ENCODE measurements at regions not wholly inside any gene's neighbourhood (a gene's known extent, or its start where the extent isn't known, plus 50 kb on each side); places are given as distances from the start of the nearest gene placed in this dataset.
"Not testable (repeated sequence)": the region's sequence is repeated elsewhere in the genome, so short reads cannot be mapped to it uniquely, and the experiment has no call there.

- DNase-seq, result no peak
Observed at GRCh38 chr3:63719796-63720445, 67.4 kb downstream of the SNTN start.

- not testable (repeated sequence) for DNase-seq
Observed at GRCh38 chr3:63720951-63721350, 68.5 kb downstream of the SNTN start.

GRCh38 chr3:63724987-63725386, 72.5 kb downstream of the SNTN start:
- peak in 22 of 56 donors; percentile 0 to 56 (median 9) for DNase-seq

GRCh38 chr3:63726656-63727055, 74.2 kb downstream of the SNTN start:
- no peak for DNase-seq

- DNase-seq, result no peak
Observed at GRCh38 chr3:63727233-63727632, 74.8 kb downstream of the SNTN start.

GRCh38 chr3:63731866-63732265, 79.4 kb downstream of the SNTN start:
- DNase-seq, result no peak

- not testable (repeated sequence) for DNase-seq
Observed at GRCh38 chr3:63733278-63733677, 80.8 kb downstream of the SNTN start.

- DNase-seq, result not testable (repeated sequence)
Observed at GRCh38 chr3:63734632-63735031, 82.2 kb downstream of the SNTN start.

GRCh38 chr3:63736757-63737156, 82.3 kb upstream of the C3orf49 start:
- not testable (repeated sequence) for DNase-seq

- DNase-seq, result not testable (repeated sequence)
Observed at GRCh38 chr3:63738577-63738976, 80.5 kb upstream of the C3orf49 start.

GRCh38 chr3:63739474-63739873, 79.6 kb upstream of the C3orf49 start:
- no peak for DNase-seq

- DNase-seq, result no peak
Observed at GRCh38 chr3:63740116-63740515, 79.0 kb upstream of the C3orf49 start.

- not testable (repeated sequence) for DNase-seq
Observed at GRCh38 chr3:63744693-63745092, 74.4 kb upstream of the C3orf49 start.

GRCh38 chr3:63745757-63746156, 73.3 kb upstream of the C3orf49 start:
- DNase-seq, result no peak

GRCh38 chr3:63746211-63746610, 72.9 kb upstream of the C3orf49 start:
- DNase-seq, result no peak

GRCh38 chr3:63751459-63751858, 67.6 kb upstream of the C3orf49 start:
- no peak for DNase-seq

- no peak for DNase-seq
Observed at GRCh38 chr3:63753567-63753966, 65.5 kb upstream of the C3orf49 start.

- DNase-seq, result no peak
Observed at GRCh38 chr3:63753995-63754394, 65.1 kb upstream of the C3orf49 start.

- DNase-seq, result no peak
Observed at GRCh38 chr3:63762180-63762579, 56.9 kb upstream of the C3orf49 start.

- no peak for DNase-seq
Observed at GRCh38 chr3:63762934-63763550, 56.1 kb upstream of the C3orf49 start.

GRCh38 chr3:63764511-63764910, 54.6 kb upstream of the C3orf49 start:
- DNase-seq, result no peak

- no peak for DNase-seq
Observed at GRCh38 chr3:63766261-63766660, 52.8 kb upstream of the C3orf49 start.

- DNase-seq, result no peak
Observed at GRCh38 chr3:63768386-63768785, 50.7 kb upstream of the C3orf49 start.

All from nucleus accumbens (tissue), 56 donors.